ENCODE measurements at regions not wholly inside any gene's neighbourhood (a gene's known extent, or its start where the extent isn't known, plus 50 kb on each side); places are given as distances from the start of the nearest gene placed in this dataset.

DNA sequence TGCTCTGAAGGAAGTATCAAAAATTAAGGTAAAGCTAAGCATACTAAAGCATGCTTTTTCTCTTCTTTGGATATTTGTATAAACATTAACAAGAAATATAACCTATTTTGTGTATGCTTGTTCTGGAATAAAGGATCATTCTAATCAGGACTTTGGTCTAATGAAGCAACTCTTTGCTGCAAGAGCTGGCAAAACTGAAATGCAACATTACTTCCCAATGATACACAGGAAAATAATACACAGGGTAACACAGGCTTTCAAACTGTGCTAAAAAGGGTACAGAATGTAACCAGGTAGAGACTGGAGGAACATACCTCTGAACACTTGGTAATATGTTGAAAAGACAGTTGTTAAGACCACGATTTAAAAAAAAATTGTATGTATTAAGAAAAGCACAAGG is 222.5 kb upstream of the DIO2 start:
- H3F3A ChIP-seq (ENCODE audit: insufficient read depth): no peaks in the 10 kb centered on the region
- H3K9me3 ChIP-seq (ENCODE audit: insufficient read depth, low read length): no peaks in the 10 kb centered on the region
- H3K27ac ChIP-seq (ENCODE audit: low read depth, low read length): no peak overlapping the region
- no peak overlapping the region for H3K9ac ChIP-seq (ENCODE audit: low read length)
- no peaks in the 10 kb centered on the region; the same call in 1 of the 2 replicates for H3K9me2 ChIP-seq (replicated peaks; ENCODE audit: insufficient read depth, low read length)
- H3K4me2 ChIP-seq (ENCODE audit: low read depth, low read length, poor library complexity, severe bottlenecking): no peak overlapping the region
- no peak for TF ChIP-seq CTCF (IDR thresholded peaks at IDR 0.05; ENCODE audit: insufficient read depth, low read length, poor library complexity, severe bottlenecking)
- TF ChIP-seq EZH2phosphoT487 (conservative IDR thresholded peaks at IDR 0.05; ENCODE audit: low read length): no peak
- no peaks in the 10 kb centered on the region for H4K20me1 ChIP-seq (ENCODE audit: low read depth, low read length)
- H3K79me2 ChIP-seq (ENCODE audit: insufficient read depth, low read length): no peaks in the 10 kb centered on the region
- H3K27me3 ChIP-seq (ENCODE audit: low read length): no peaks in the 10 kb centered on the region
- no peak overlapping the region for H2AFZ ChIP-seq (ENCODE audit: low read depth, low read length, severe bottlenecking)
- no peaks in the 10 kb centered on the region for H3K36me3 ChIP-seq (ENCODE audit: low read length)
- H3K4me3 ChIP-seq (ENCODE audit: insufficient read depth, low read length, poor library complexity, severe bottlenecking): no peak overlapping the region

DNA sequence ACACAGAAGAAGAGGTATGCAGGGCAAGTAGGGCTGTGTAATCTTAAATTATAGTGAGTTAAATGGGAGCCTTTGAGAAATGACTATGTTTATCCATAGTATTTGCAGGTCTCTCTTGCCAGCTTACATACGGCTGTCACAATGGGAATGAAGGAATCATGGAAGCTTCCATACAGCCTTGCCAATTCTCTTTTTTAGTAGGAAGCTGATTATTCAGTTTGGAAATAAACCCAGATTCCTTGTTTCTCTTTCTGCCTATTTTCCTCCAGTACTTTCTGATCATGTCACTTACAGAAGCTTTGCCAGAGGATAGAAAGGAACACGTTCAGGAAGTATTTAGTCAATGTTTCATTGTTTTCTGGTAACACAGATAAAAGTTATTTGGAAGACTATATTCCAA is 217.4 kb upstream of the DIO2 start:
- Histone ChIP-seq H3K4me3 (ENCODE audit: insufficient read depth, low read length, poor library complexity, severe bottlenecking) (no peak overlapping the region), H2AFZ (ENCODE audit: low read depth, low read length, severe bottlenecking) (no peak overlapping the region), H3K9me2 (replicated peaks; ENCODE audit: insufficient read depth, low read length) (no peaks in the 10 kb centered on the region; the same call in 1 of the 2 replicates), H3K4me2 (ENCODE audit: low read depth, low read length, poor library complexity, severe bottlenecking) (no peak overlapping the region), H4K20me1 (ENCODE audit: low read depth, low read length) (no peaks in the 10 kb centered on the region), H3K9ac (ENCODE audit: low read length) (no peak overlapping the region), H3K9me3 (ENCODE audit: insufficient read depth, low read length) (no peaks in the 10 kb centered on the region), H3K27me3 (ENCODE audit: low read length) (no peaks in the 10 kb centered on the region), H3K27ac (ENCODE audit: low read depth, low read length) (no peak overlapping the region), H3K79me2 (ENCODE audit: insufficient read depth, low read length) (no peaks in the 10 kb centered on the region), H3F3A (ENCODE audit: insufficient read depth) (no peaks in the 10 kb centered on the region), H3K36me3 (ENCODE audit: low read length) (no peaks in the 10 kb centered on the region)
- TF ChIP-seq EZH2phosphoT487 (conservative IDR thresholded peaks at IDR 0.05; ENCODE audit: low read length): no peak
- TF ChIP-seq CTCF (IDR thresholded peaks at IDR 0.05; ENCODE audit: insufficient read depth, low read length, poor library complexity, severe bottlenecking): no peak

GRCh38 chr14:80428171-80428570 is 216.9 kb upstream of the DIO2 start:
- Histone ChIP-seq H2AFZ (ENCODE audit: low read depth, low read length, severe bottlenecking) (no peak overlapping the region), H3K79me2 (ENCODE audit: insufficient read depth, low read length) (no peaks in the 10 kb centered on the region), H3K36me3 (ENCODE audit: low read length) (no peaks in the 10 kb centered on the region), H3K9me2 (replicated peaks; ENCODE audit: insufficient read depth, low read length) (no peaks in the 10 kb centered on the region; the same call in 1 of the 2 replicates), H4K20me1 (ENCODE audit: low read depth, low read length) (no peaks in the 10 kb centered on the region), H3K27me3 (ENCODE audit: low read length) (no peaks in the 10 kb centered on the region), H3K9me3 (ENCODE audit: insufficient read depth, low read length) (no peaks in the 10 kb centered on the region), H3K4me3 (ENCODE audit: insufficient read depth, low read length, poor library complexity, severe bottlenecking) (no peak overlapping the region), H3K4me2 (ENCODE audit: low read depth, low read length, poor library complexity, severe bottlenecking) (no peak overlapping the region), H3F3A (ENCODE audit: insufficient read depth) (no peaks in the 10 kb centered on the region), H3K9ac (ENCODE audit: low read length) (no peak overlapping the region), H3K27ac (ENCODE audit: low read depth, low read length) (no peak overlapping the region)
- no peak for TF ChIP-seq EZH2phosphoT487 (conservative IDR thresholded peaks at IDR 0.05; ENCODE audit: low read length)
- no peak for TF ChIP-seq CTCF (IDR thresholded peaks at IDR 0.05; ENCODE audit: insufficient read depth, low read length, poor library complexity, severe bottlenecking)
